Activated gamma-delta T cell treated with Interleukin-2 at 50 U/mL for 16 hours (primary cell): ENCODE measurements at regions not wholly inside any gene's neighbourhood (a gene's known extent, or its start where the extent isn't known, plus 50 kb on each side); places are given as distances from the start of the nearest gene placed in this dataset.
"Not testable (repeated sequence)": the region's sequence is repeated elsewhere in the genome, so short reads cannot be mapped to it uniquely, and the experiment has no call there.

Experiments
- DNase-seq: peaks from one replicate; pipeline ENCODE4 v3.0.0-alpha.2; 2020

GRCh38 chr16:73949574-73950320 lies 346.9 kb upstream of the PSMD7 start:
- no peak for DNase-seq

GRCh38 chr16:73945631-73946030 lies 351.0 kb upstream of the PSMD7 start:
- no peak for DNase-seq

- not testable (repeated sequence) for DNase-seq
Measured at GRCh38 chr16:73943184-73943583, 353.4 kb upstream of the PSMD7 start.

- not testable (repeated sequence) for DNase-seq
Measured at GRCh38 chr16:73940786-73941185, 355.8 kb upstream of the PSMD7 start.

GRCh38 chr16:73923951-73924350 lies 372.7 kb upstream of the PSMD7 start:
- DNase-seq, result no peak

GRCh38 chr16:73921295-73921694 lies 375.3 kb upstream of the PSMD7 start:
- no peak for DNase-seq

GRCh38 chr16:73916829-73917594 lies 379.6 kb upstream of the PSMD7 start:
- no peak for DNase-seq

- no peak for DNase-seq
Measured at GRCh38 chr16:73915935-73916334, 380.7 kb upstream of the PSMD7 start.

- DNase-seq, result no peak
Measured at GRCh38 chr16:73915140-73915539, 381.5 kb upstream of the PSMD7 start.

- DNase-seq, result no peak
Measured at GRCh38 chr16:73912850-73913249, 383.8 kb upstream of the PSMD7 start.

- no peak for DNase-seq
Measured at GRCh38 chr16:73912281-73912680, 384.3 kb upstream of the PSMD7 start.

GRCh38 chr16:73909529-73910035 lies 387.0 kb upstream of the PSMD7 start:
- no peak for DNase-seq

- DNase-seq, result no peak
Measured at GRCh38 chr16:73891129-73891542, 405.5 kb upstream of the PSMD7 start.

- no peak for DNase-seq
Measured at GRCh38 chr16:73890186-73891128, 406.2 kb upstream of the PSMD7 start.

GRCh38 chr16:73888840-73889490 lies 407.6 kb upstream of the PSMD7 start:
- no peak for DNase-seq

GRCh38 chr16:73887911-73888310 lies 408.7 kb upstream of the PSMD7 start:
- no peak for DNase-seq

GRCh38 chr16:73886426-73886825 lies 410.2 kb upstream of the PSMD7 start:
- no peak for DNase-seq

- DNase-seq, result no peak
Measured at GRCh38 chr16:73885319-73885718, 411.3 kb upstream of the PSMD7 start.

- no peak for DNase-seq
Measured at GRCh38 chr16:73883841-73884240, 412.8 kb upstream of the PSMD7 start.

GRCh38 chr16:73883126-73883525 lies 413.5 kb upstream of the PSMD7 start:
- DNase-seq, result no peak

GRCh38 chr16:73882651-73883050 lies 414.0 kb upstream of the PSMD7 start:
- no peak for DNase-seq

GRCh38 chr16:73882033-73882432 lies 414.6 kb upstream of the PSMD7 start:
- no peak for DNase-seq
